ENCODE measurements at regions not wholly inside any gene's neighbourhood (a gene's known extent, or its start where the extent isn't known, plus 50 kb on each side); places are given as distances from the start of the nearest gene placed in this dataset.

GRCh38 chr15:25987638-25988037, 124.5 kb upstream of the ATP10A start:
- Mint-ChIP-seq H3K4me1 (no peaks in the 10 kb centered on the region), H3K9me3 (no peaks in the 10 kb centered on the region), H3K4me3 (no peak overlapping the region), H3K27me3 (ENCODE audit: low read depth in 2 of 2) (peaks cover 2 to 12% of the 10 kb centered on the region in 2 donors), H3K27ac (no peak overlapping the region), H3K36me3 (no peaks in the 10 kb centered on the region)
- ATAC-seq: no peak
- TF ChIP-seq CTCF (IDR thresholded peaks at IDR 0.05): no peak
- no peaks in the 10 kb centered on the region for H3K9me3 ChIP-seq (ENCODE audit: control insufficient read depth, insufficient read depth, low read length)
- WGBS (ENCODE audit: insufficient coverage): 66% methylated on average over 4 of the region's 4 CpGs
- no peaks in the 10 kb centered on the region for H3K36me3 ChIP-seq (ENCODE audit: control insufficient read depth, insufficient read depth, low read length)
- intact Hi-C loops (cut with micrococcal nuclease): no loop called here
- H3K4me1 ChIP-seq (ENCODE audit: control insufficient read depth, insufficient read depth, low read length): no peaks in the 10 kb centered on the region
- no peaks in the 10 kb centered on the region for H3K27me3 ChIP-seq (ENCODE audit: control insufficient read depth, insufficient read depth, low read length)
- no peak overlapping the region for H3K4me3 ChIP-seq (ENCODE audit: low read length)
- no peak overlapping the region for H3K27ac ChIP-seq (ENCODE audit: low read length)
- no peak for DNase-seq

- no peak for ATAC-seq
- H3K36me3 ChIP-seq (ENCODE audit: control insufficient read depth, insufficient read depth, low read length): no peaks in the 10 kb centered on the region
- Mint-ChIP-seq H3K9me3 (no peaks in the 10 kb centered on the region), H3K36me3 (no peaks in the 10 kb centered on the region), H3K4me1 (no peaks in the 10 kb centered on the region), H3K27ac (no peak overlapping the region), H3K4me3 (no peak overlapping the region), H3K27me3 (ENCODE audit: low read depth in 2 of 2) (peaks cover 5 to 30% of the 10 kb centered on the region in 2 donors)
- H3K4me1 ChIP-seq (ENCODE audit: control insufficient read depth, insufficient read depth, low read length): no peaks in the 10 kb centered on the region
- no peaks in the 10 kb centered on the region for H3K9me3 ChIP-seq (ENCODE audit: control insufficient read depth, insufficient read depth, low read length)
- H3K4me3 ChIP-seq (ENCODE audit: low read length): no peak overlapping the region
- H3K27me3 ChIP-seq (ENCODE audit: control insufficient read depth, insufficient read depth, low read length): no peaks in the 10 kb centered on the region
- no peak overlapping the region for H3K27ac ChIP-seq (ENCODE audit: low read length)
- WGBS (ENCODE audit: insufficient coverage): 23% methylated on average over 2 of the region's 4 CpGs
- TF ChIP-seq CTCF (IDR thresholded peaks at IDR 0.05): no peak
- no peak for DNase-seq
- intact Hi-C loops (cut with micrococcal nuclease): no loop called here
Measured at GRCh38 chr15:25985165-25985564, 122.0 kb upstream of the ATP10A start.

GRCh38 chr15:25982736-25983135, 119.6 kb upstream of the ATP10A start:
- H3K4me3 Mint-ChIP-seq: no peak overlapping the region
- no peak for DNase-seq
- H3K27ac ChIP-seq (ENCODE audit: low read length): no peak overlapping the region
- no peaks in the 10 kb centered on the region for H3K4me1 ChIP-seq (ENCODE audit: control insufficient read depth, insufficient read depth, low read length)
- no peaks in the 10 kb centered on the region for H3K4me1 Mint-ChIP-seq
- WGBS (ENCODE audit: insufficient coverage): 68% methylated on average over 6 of the region's 6 CpGs
- no peak for ATAC-seq
- no peaks in the 10 kb centered on the region for H3K36me3 Mint-ChIP-seq
- no peaks in the 10 kb centered on the region for H3K36me3 ChIP-seq (ENCODE audit: control insufficient read depth, insufficient read depth, low read length)
- TF ChIP-seq CTCF (IDR thresholded peaks at IDR 0.05): no peak
- no peak overlapping the region for H3K27ac Mint-ChIP-seq
- H3K9me3 Mint-ChIP-seq: no peaks in the 10 kb centered on the region
- peaks cover 5 to 31% of the 10 kb centered on the region in 2 donors for H3K27me3 Mint-ChIP-seq (ENCODE audit: low read depth in 2 of 2)
- intact Hi-C loops (cut with micrococcal nuclease): no loop called here
- no peaks in the 10 kb centered on the region for H3K27me3 ChIP-seq (ENCODE audit: control insufficient read depth, insufficient read depth, low read length)
- no peak overlapping the region for H3K4me3 ChIP-seq (ENCODE audit: low read length)
- H3K9me3 ChIP-seq (ENCODE audit: control insufficient read depth, insufficient read depth, low read length): no peaks in the 10 kb centered on the region

- DNase-seq: no peak
- 77% methylated on average over 2 of the region's 3 CpGs for WGBS (ENCODE audit: insufficient coverage)
- intact Hi-C loops (cut with micrococcal nuclease): no loop called here
- no peaks in the 10 kb centered on the region for H3K36me3 Mint-ChIP-seq
- H3K27ac ChIP-seq (ENCODE audit: low read length): no peak overlapping the region
- no peaks in the 10 kb centered on the region for H3K27me3 ChIP-seq (ENCODE audit: control insufficient read depth, insufficient read depth, low read length)
- H3K9me3 ChIP-seq (ENCODE audit: control insufficient read depth, insufficient read depth, low read length): no peaks in the 10 kb centered on the region
- no peak overlapping the region for H3K27ac Mint-ChIP-seq
- no peak for TF ChIP-seq CTCF (IDR thresholded peaks at IDR 0.05)
- H3K4me1 Mint-ChIP-seq: no peaks in the 10 kb centered on the region
- H3K4me3 ChIP-seq (ENCODE audit: low read length): no peak overlapping the region
- ATAC-seq: no peak
- peaks cover 5 to 27% of the 10 kb centered on the region in 2 donors for H3K27me3 Mint-ChIP-seq (ENCODE audit: low read depth in 2 of 2)
- no peaks in the 10 kb centered on the region for H3K9me3 Mint-ChIP-seq
- no peak overlapping the region for H3K4me3 Mint-ChIP-seq
- H3K4me1 ChIP-seq (ENCODE audit: control insufficient read depth, insufficient read depth, low read length): no peaks in the 10 kb centered on the region
- no peaks in the 10 kb centered on the region for H3K36me3 ChIP-seq (ENCODE audit: control insufficient read depth, insufficient read depth, low read length)
Measured at GRCh38 chr15:25981114-25981513, 118.0 kb upstream of the ATP10A start.

Measured in natural killer cell (primary cell).